Sciatic nerve (tissue), 2 donors: ENCODE measurements at regions not wholly inside any gene's neighbourhood (a gene's known extent, or its start where the extent isn't known, plus 50 kb on each side); places are given as distances from the start of the nearest gene placed in this dataset.

Source experiments
- ATAC-seq: fragments of 200-7000 bp; cut with Tn5 transposase; one replicate; pipeline ENCODE4 v1.9.1; 2020; ENCODE audit warnings: mild to moderate bottlenecking, moderate library complexity
- DNase-seq: peaks from one replicate; pipeline ENCODE4 v3.0.0-alpha.2; 2020; ENCODE audit warnings: low spot score
- intact Hi-C: fragments of 100-400 bp; cut with DNase I; formaldehyde crosslinking; loops from one replicate; pipeline ENCODE4 v1.14.2; 2022
- donor health status: DM: no; HTN: no; CAD: no.
- donor health status: DM: no; HTN: no; CAD: no.

- intact Hi-C loops = no loop called here
- DNase-seq (no peak), ATAC-seq (no peak)
Measured at GRCh38 chr4:159489646-159490045, 386.8 kb downstream of the RAPGEF2 start.

- DNase-seq (no peak), ATAC-seq (peak; percentile 27)
- intact Hi-C loops = no loop called here
Measured at GRCh38 chr4:159495515-159496236, 392.8 kb downstream of the RAPGEF2 start.

- DNase-seq (no peak), ATAC-seq (no peak)
- intact Hi-C loops = no loop called here
Measured at GRCh38 chr4:159496248-159496647, 393.4 kb downstream of the RAPGEF2 start.

GRCh38 chr4:159497936-159498335 lies 395.1 kb downstream of the RAPGEF2 start:
- DNase-seq = no peak
- ATAC-seq = no peak
- intact Hi-C loops = no loop called here

- no peak for DNase-seq
- ATAC-seq = no peak
- intact Hi-C loops = no loop called here
Measured at GRCh38 chr4:159498446-159499115, 395.7 kb downstream of the RAPGEF2 start.

GRCh38 chr4:159500861-159501260 lies 398.0 kb downstream of the RAPGEF2 start:
- intact Hi-C loops = no loop called here
- ATAC-seq = no peak
- no peak for DNase-seq

DNA sequence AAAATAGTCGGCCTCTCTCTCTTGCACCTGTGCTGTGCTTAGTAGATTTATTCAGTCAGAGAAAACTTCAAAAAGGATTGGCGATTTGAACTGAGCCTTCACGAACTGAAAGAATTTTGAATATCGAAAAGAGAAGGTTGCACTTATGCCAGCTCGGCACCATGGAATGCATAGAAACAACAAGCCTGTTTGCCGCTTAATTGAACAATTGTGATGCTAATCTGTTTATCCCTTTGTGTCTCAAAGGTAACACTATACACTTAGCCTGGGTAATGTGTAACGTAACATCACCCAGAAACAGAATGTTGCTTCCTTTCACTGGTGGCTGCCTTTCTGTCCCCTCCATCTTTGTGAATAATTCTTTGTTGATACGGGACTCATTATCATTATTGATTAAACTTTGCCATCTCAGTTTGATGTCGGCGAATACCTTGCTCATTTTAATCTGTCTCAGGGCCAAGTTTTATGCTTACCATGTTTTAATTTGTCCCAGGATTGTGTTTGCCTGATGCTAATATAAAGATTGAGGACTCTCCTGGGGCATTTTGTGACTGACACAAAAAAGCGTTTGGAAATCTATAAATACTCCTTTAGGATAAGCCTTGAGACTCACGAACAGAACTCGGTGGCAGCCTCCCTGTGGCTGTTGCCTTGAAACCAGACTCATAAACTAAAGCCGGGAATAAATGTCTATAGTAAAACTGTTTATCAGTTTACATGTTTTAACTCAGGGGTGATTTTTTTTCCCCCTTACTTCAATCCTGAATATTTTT lies 400.5 kb downstream of the RAPGEF2 start:
- no peak for DNase-seq
- intact Hi-C loops = no loop called here
- ATAC-seq = no peak

DNA sequence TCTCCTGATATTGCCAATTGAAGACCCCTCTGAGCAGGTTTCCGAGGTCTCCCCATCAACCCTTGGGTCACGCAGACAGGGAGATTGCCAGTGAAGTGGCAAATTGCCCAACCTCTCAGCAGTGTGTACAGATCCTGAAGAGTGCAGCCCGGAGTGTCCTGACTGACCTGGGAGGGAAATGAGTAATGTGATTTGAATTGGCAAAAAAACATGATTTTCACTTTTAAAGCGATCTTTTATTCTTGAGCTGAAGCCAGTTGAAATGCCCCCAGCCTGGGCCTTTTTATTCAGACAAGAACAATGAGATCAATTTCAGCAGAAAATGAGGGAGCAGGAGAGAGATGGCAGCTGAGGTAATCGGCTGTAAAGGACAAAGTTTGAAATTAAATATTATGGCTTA lies 401.8 kb downstream of the RAPGEF2 start:
- intact Hi-C loops = no loop called here
- ATAC-seq = peak; percentile 72
- no peak for DNase-seq

DNA sequence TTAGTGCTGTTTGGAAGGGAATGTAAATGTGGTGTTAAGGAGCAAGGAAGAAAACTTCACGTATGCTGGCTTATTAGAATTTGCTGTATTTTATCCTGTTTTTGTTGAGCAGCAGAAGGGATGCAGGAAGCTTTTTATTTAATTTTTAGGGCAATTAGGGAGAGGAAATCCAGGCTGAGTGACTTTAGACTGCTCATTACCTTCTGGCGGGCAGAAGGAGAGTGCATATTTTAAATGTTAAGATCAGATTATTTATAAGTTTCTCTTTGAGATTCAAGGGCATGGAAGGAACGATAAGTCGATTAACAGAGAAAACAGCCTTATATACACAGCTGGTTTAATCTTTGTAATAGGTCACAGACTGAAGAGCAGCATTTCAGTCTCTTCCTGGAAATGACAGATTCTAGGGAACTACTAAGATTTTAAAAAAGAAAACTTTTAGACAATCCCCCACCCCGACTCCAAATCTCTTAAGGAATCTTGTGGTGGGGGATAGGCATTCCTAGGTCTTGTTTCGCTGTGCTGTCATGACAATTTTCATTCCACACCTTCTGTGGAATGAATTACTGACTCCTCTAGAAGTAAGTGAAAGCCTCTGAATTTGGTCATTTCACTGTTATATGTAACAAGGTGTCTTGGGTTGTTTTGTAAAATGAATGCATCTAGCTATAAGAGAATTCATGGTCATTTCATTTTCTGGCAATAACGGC lies 402.5 kb downstream of the RAPGEF2 start:
- DNase-seq (no peak), ATAC-seq (no peak)

GRCh38 chr4:159506801-159507517 lies 404.1 kb downstream of the RAPGEF2 start:
- intact Hi-C loops = no loop called here
- DNase-seq (no peak), ATAC-seq (no peak)

More for the DNA sequence above, 402.5 kb downstream of the RAPGEF2 start:
- intact Hi-C loops = no loop called here

GRCh38 chr4:159508917-159509500 lies 406.1 kb downstream of the RAPGEF2 start:
- intact Hi-C loops = no loop called here
- ATAC-seq (no peak), DNase-seq (no peak)

- intact Hi-C loops = no loop called here
- ATAC-seq (no peak), DNase-seq (no peak)
Measured at GRCh38 chr4:159512348-159512747, 409.5 kb downstream of the RAPGEF2 start.

- ATAC-seq (no peak), DNase-seq (no peak)
- intact Hi-C loops = no loop called here
Measured at GRCh38 chr4:159515314-159516025, 412.6 kb downstream of the RAPGEF2 start.

GRCh38 chr4:159516556-159517140 lies 413.8 kb downstream of the RAPGEF2 start:
- DNase-seq = no peak

GRCh38 chr4:159520074-159520473 lies 417.2 kb downstream of the RAPGEF2 start:
- intact Hi-C loops = no loop called here
- ATAC-seq (no peak), DNase-seq (no peak)

More at GRCh38 chr4:159516556-159517140, 413.8 kb downstream of the RAPGEF2 start:
- no peak for ATAC-seq
- intact Hi-C loops = no loop called here

DNA sequence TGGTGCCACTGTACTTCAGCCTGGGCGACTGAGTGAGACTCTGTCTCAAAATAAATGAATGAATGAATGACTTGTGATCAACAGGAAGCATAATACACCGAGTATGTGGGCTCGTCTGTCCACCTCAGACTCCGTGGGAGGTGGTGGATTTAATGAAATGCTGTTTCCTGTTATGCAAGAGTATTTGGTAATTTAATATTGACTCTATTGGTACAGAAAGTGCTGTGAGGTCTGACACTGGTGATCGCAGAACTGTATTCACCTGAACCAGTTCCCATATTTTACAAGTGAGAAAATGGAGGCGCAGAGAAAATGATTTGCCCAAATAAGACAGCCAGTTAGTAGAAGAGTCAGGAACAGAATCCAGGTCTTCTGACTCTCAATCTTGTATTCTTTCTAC lies 423.3 kb downstream of the RAPGEF2 start:
- no peak for DNase-seq
- no peak for ATAC-seq
- intact Hi-C loops = no loop called here

DNA sequence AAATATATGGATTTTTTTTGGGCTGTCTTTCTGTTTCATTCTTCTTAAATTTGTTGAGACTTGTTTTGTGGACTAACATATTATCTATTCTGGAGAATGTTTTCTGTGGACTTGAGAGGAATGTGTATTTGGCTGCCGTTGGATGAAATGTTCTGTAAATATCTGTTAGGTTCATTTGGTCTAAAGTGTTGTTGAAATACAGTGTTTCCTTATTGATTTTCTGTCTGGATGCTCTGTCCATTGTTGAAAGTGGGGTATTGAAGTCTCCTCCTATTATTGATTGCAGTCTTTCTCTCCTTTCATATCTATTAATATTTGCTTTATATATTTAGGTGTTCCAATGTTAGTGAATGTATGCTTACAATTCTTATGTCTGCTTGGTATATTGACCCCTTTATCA lies 431.8 kb downstream of the RAPGEF2 start:
- intact Hi-C loops = no loop called here
- no peak for ATAC-seq
- no peak for DNase-seq
